ENCODE measurements at regions not wholly inside any gene's neighbourhood (a gene's known extent, or its start where the extent isn't known, plus 50 kb on each side); places are given as distances from the start of the nearest gene placed in this dataset.

DNA sequence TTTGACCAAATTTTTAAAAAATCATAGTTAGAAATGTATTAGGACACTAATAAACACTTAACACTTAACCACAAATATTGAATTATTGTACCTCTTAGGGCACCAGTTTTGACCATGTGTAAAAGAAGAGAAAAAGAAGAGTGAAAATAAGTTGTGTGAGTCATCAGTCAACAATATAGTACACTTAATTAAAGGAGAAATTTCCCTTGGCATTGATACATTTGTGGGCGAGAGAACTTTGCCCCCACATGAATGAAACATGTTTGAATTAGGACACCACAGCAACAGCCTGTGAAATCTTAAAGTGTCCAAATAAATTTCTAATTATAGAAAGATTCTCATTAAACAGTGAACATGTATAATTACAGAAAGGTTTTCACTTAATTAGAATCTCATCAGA, 1292.8 kb upstream of the TENM3 start:
- DNase-seq (ENCODE audit: extremely low read depth in 1 of 11, low read depth in 9 of 11, low spot score in 4 of 11): no peak

- DNase-seq (ENCODE audit: extremely low read depth in 1 of 11, low read depth in 9 of 11, low spot score in 4 of 11): no peak
Observed at GRCh38 chr4:180951312-180951711, 1291.9 kb upstream of the TENM3 start.

DNA sequence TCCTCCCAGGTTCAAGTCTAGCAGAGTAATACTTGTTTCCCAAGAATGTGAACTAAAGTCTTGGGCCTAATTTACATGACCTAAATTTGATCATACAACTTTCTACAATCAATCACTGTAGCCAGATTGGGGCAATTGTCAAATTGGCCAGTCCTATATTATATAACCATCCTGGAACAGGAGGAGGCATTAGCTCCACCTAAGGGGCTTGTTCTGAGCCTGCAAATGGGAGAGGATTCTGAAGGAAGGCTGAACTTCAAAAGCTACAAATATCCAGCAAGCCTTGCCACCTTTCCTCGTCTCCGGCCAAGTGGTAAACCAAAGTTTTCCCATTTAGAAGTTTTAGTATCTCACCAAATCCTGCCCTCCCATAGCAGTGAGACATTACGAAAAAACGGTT, 1289.6 kb upstream of the TENM3 start:
- no peak for DNase-seq (ENCODE audit: extremely low read depth in 1 of 11, low read depth in 9 of 11, low spot score in 4 of 11)

DNA sequence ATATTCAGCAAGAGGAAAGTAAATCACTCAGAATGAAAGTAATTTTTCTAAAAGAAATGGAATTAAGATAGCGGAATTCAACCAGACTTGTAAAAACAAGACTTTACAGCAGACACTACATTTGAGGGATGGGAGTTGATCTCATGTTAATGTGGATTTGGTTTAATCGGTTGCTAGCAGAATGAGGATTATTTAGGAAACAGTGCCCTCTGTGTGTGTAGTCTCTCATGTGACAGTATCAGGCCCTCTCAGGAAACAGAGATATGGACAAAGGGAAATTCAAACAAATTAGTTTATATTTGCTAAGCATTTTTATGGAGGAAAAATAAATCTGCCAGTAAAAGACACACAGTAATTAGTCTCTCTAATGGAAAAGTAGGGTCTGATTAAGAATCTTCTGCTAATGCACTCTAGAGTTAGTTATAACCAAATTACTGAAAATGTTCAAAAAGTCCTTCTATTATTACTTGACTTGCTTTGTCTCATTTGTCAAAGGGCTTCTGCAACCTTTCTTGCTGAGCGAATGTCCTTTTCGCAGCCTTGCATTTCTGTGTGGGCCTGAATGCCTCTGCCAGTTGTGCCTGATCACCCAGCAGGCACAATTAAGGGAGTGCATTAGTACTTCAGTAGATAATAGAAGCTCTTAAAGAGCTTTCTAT, 1282.3 kb upstream of the TENM3 start:
- DNase-seq (ENCODE audit: extremely low read depth in 1 of 11, low read depth in 9 of 11, low spot score in 4 of 11): peak in 2 of 11 donors; percentile 13 to 14

DNA sequence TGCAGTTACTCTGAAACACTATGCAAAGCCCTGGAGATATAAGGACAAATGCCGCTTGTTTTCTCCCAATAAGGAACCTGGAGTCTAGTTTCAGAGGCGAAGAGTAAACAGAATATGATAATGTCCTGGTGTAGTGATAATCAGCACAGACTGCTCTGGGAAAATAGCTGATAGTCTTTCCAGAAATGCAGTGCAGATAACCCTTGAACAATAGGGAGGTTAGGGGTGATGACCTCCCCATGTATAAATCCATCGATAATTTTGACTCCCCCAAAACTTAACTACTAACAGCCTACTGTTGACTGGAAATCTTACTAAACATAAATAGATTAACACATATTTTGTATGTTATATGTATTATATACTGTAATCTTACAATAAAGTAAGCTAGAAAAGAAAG, 1280.9 kb upstream of the TENM3 start:
- DNase-seq (ENCODE audit: extremely low read depth in 1 of 11, low read depth in 9 of 11, low spot score in 4 of 11): no peak

GRCh38 chr4:180966312-180966711, 1276.9 kb upstream of the TENM3 start:
- no peak for DNase-seq (ENCODE audit: extremely low read depth in 1 of 11, low read depth in 9 of 11, low spot score in 4 of 11)

GRCh38 chr4:180967936-180968335, 1275.3 kb upstream of the TENM3 start:
- no peak for DNase-seq (ENCODE audit: extremely low read depth in 1 of 11, low read depth in 9 of 11, low spot score in 4 of 11)

DNA sequence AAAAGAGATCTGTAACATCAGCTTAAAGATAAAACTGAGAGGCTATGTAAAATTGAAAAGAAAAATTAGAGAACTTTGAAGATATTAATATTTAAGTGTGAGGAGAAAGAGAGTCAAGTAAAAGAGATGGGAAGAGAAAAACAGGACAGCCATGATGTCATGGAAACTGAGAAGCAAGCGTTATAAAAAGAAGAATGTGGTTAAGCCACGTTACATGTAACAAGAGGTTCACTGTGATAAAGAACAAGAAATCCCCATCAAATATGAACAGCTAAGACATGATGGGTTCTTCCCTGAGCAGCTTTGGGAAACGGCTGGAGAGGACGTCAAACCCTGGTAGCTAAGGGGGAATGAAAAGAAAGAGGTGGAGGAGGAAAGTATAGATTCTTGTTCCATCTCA, 1269.3 kb upstream of the TENM3 start:
- no peak for DNase-seq (ENCODE audit: extremely low read depth in 1 of 11, low read depth in 9 of 11, low spot score in 4 of 11)

- no peak for DNase-seq (ENCODE audit: extremely low read depth in 1 of 11, low read depth in 9 of 11, low spot score in 4 of 11)
Observed at GRCh38 chr4:180990931-180991330, 1252.3 kb upstream of the TENM3 start.

DNA sequence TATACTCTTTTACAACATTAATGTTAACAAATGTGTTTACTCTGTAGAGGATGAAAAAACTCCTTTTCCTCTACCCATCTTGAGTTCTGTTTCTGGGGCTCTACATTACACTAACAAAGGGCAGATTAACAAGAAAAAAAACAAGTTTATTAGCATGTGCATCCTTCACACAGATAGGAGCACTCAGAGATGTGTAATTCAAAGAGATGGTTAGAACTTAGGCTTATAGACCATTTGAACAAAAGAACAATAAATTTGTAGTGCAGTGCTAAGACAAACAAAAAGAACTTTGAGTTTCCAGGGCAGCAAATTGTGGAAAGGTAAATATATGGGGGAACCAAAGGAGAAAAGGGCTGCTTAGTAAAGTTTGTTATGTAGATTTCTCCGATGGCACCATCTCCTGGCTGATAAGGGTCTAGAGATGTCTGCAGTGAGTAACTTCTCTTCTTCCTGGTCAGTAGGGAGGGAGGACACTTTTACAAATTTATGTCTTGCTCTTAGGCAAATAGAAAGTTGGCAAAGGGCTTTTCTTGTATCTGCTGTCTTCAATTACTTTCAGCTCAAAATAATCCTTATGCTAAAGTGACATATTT, 1249.9 kb upstream of the TENM3 start:
- DNase-seq (ENCODE audit: extremely low read depth in 1 of 11, low read depth in 9 of 11, low spot score in 4 of 11): no peak

DNA sequence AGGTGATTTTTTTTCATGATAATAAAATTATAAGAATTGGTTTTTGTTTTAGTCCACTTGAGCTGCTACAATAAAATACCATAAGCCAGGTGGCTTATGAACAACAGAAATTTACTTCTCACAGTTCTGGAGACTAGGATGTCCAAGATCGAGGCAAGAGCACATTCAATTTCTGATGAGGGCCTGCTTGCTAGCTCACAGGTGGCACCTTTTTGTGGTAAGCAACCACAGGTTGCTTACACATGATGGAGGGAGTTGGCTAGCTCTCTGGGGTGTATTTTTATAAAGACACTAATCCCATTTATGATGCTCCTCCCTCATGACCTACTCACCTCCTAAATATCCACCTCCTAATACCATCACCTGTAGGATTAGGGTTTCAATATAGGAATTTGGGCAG, 1248.5 kb upstream of the TENM3 start:
- DNase-seq (ENCODE audit: extremely low read depth in 1 of 11, low read depth in 9 of 11, low spot score in 4 of 11): no peak

- DNase-seq (ENCODE audit: extremely low read depth in 1 of 11, low read depth in 9 of 11, low spot score in 4 of 11): no peak
Observed at GRCh38 chr4:180999217-180999616, 1244.0 kb upstream of the TENM3 start.

DNA sequence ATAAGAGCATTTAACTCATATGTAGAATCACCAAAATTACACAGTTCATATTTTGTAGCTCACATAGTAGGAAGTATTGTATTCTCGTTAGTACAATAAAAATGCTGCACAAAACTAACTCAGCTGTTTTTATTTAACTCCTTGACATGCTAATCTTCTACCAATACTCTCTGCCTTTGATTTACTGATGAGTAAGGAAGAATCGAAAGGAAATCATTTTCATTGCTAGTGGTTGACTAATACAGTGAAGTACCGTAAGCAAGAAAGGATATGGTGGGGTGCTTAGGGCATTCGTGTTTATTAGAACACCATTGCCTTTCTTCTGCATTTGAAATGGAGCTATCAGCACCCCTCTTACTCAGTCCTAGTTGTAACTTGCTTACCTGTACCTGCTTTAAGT, 1239.1 kb upstream of the TENM3 start:
- no peak for DNase-seq (ENCODE audit: extremely low read depth in 1 of 11, low read depth in 9 of 11, low spot score in 4 of 11)

GRCh38 chr4:181006499-181007260, 1236.5 kb upstream of the TENM3 start:
- DNase-seq (ENCODE audit: extremely low read depth in 1 of 11, low read depth in 9 of 11, low spot score in 4 of 11): no peak

DNA sequence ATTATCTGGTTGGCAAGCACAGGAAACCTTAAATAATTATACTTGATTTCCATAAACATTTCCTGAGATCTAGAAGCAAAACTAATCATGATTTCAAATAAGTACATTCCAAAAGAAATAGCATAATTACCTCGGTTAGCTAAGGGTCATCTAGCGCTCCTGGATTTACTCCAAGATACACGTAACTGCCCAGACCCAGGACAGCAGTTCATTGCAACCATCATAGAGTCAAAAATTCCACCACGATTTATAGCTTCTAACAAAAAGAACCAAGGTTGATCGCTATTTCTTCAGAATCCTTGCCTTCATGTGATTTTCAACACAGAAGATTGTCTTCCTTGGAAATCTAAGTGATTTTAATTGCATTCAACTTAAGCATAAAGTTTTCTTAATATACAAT, 1235.5 kb upstream of the TENM3 start:
- DNase-seq (ENCODE audit: extremely low read depth in 1 of 11, low read depth in 9 of 11, low spot score in 4 of 11): peak in 1 of 11 donors; percentile 6

DNA sequence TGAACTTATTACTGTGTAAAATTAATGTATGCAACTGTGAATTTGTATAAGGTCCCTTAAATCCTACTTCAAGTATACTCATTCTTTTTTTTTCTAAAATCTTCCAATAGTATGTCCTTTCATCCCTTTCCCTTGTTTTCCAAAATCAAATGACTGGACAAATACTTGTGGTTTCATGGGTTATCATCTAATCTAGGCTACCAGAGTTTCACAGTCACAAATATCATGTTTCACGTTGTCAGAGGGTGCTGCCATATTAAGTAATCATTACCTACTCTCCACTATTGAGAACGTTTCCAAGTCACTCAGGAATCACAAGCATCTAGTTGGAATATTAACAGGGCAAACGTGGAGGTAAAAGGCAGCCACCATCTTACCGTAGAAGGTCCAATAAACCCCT, 1235.0 kb upstream of the TENM3 start:
- no peak for DNase-seq (ENCODE audit: extremely low read depth in 1 of 11, low read depth in 9 of 11, low spot score in 4 of 11)

DNA sequence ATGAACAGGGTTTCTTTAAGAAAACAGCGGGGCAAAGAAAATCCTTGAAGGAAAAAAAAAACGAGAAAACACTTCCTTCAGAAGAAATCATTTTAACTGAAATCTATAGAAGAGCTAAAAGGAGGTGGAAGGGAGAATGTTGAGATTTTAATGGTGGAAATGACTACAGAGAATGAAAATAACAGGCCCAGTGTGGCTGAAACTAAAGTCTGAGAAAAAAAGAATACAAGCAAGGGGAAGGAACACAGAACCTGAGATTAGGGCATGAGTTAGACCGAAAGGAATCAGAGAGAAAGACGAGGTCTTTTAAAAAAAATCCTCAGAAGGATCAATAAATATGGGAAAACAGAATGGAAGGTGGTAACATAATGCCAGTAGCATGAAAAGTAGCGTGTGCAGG, 1230.0 kb upstream of the TENM3 start:
- DNase-seq (ENCODE audit: extremely low read depth in 1 of 11, low read depth in 9 of 11, low spot score in 4 of 11): no peak

DNA sequence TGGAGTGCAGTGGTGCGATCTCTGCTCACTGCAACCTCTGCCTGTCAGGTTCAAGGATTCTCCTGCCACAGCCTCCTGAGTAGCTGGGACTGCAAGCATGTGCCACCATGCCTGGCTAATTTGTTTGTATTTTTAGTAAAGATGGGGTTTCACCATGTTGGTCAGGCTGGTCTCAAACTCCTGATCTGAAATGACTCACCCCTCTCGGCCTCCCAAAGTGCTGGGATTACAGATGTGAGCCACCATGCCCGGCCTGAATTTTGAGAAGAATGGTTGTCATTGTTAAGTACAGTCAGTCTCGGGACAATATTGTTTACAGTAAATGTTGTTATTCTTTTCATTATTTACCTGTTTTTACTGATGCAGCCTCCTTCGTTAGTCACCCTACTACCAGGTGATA, 1226.2 kb upstream of the TENM3 start:
- no peak for DNase-seq (ENCODE audit: extremely low read depth in 1 of 11, low read depth in 9 of 11, low spot score in 4 of 11)

- DNase-seq (ENCODE audit: extremely low read depth in 1 of 11, low read depth in 9 of 11, low spot score in 4 of 11): no peak
Observed at GRCh38 chr4:181018472-181018871, 1224.7 kb upstream of the TENM3 start.

DNA sequence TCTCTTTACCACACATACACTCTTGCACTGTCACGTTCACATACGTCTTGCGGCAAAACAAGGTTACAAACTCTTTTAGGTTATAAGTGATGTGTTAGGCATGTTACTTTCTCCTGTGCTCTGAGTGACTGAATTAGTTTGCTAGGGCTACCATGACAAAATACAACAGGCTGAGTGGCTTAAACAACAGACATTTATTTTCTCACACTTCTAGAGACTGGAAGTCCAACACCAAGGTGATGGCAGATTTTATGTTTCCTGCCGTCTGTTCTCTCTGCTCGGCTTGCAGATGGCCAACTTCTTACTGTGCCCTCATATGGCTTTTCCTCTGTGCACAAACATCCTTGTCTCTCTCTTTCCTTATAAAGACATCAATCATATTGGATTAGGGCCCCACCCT, 1224.3 kb upstream of the TENM3 start:
- DNase-seq (ENCODE audit: extremely low read depth in 1 of 11, low read depth in 9 of 11, low spot score in 4 of 11): peak in 4 of 11 donors; percentile 17 to 45 (median 40)

DNA sequence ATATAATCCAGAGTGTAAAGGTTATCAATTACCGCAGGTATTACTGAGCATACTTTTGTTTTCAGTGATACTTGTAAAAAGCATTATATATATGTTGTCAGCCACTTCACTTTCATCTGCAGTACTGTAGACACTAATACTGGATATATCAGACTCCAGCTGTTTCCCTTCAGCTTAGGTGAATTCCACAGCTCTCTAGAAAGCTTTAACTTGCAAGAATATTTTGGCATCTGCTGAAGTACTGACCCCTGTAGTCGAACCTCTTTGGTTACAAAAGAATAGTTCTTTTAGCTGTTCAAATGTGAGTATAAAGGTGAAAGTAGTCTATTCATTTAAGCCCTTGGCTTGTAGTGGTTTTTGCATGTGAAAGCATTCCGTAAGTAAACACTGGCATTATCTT, 1222.7 kb upstream of the TENM3 start:
- peak in 4 of 11 donors; percentile 17 to 47 (median 33) for DNase-seq (ENCODE audit: extremely low read depth in 1 of 11, low read depth in 9 of 11, low spot score in 4 of 11)
